HepG2 (cell line): ENCODE measurements at regions not wholly inside any gene's neighbourhood (a gene's known extent, or its start where the extent isn't known, plus 50 kb on each side); places are given as distances from the start of the nearest gene placed in this dataset.

ENCODE experiments used
- HDAC2 ChIP-seq: sonication (generic); formaldehyde crosslinking; IDR thresholded peaks from 2 replicates; pipeline ENCODE4 v1.4.0; 2020; ENCODE audit warnings: missing genetic modification reagents
- KDM5B ChIP-seq: sonication (generic); formaldehyde crosslinking; IDR thresholded peaks from 2 replicates; pipeline ENCODE4 v1.4.0; 2020; ENCODE audit warnings: missing genetic modification reagents, mild to moderate bottlenecking, borderline replicate concordance
- KMT2B ChIP-seq: IDR thresholded peaks from 2 replicates; pipeline ENCODE4 v1.6.1; 2016; ENCODE audit warnings: missing genetic modification reagents, missing compliant biosample characterization
- MLX ChIP-seq: IDR thresholded peaks from 2 replicates; pipeline ENCODE4 v1.6.1; 2016
- PHF20 ChIP-seq: sonication (generic); formaldehyde crosslinking; IDR thresholded peaks from 2 replicates; pipeline ENCODE4 v1.5.0; 2020; ENCODE audit warnings: mild to moderate bottlenecking, missing genetic modification reagents
- RARG ChIP-seq: sonication (generic); formaldehyde crosslinking; IDR thresholded peaks from 2 replicates; pipeline ENCODE4 v1.4.0; 2020; ENCODE audit warnings: low read depth, mild to moderate bottlenecking, missing genetic modification reagents
- SAP130 ChIP-seq: IDR thresholded peaks from 2 replicates; pipeline ENCODE4 v1.6.1; 2016; ENCODE audit warnings: low read depth
- TFE3 ChIP-seq: IDR thresholded peaks from 2 replicates; pipeline ENCODE4 v1.6.1; 2016
- ZBTB34 ChIP-seq: sonication (generic); formaldehyde crosslinking; IDR thresholded peaks from 2 replicates; pipeline ENCODE4 v1.8.0; 2022; ENCODE audit warnings: mild to moderate bottlenecking, missing genetic modification reagents
- ZBTB38 ChIP-seq: sonication (generic); formaldehyde crosslinking; IDR thresholded peaks from 2 replicates; pipeline ENCODE4 v1.5.1; 2020; ENCODE audit warnings: mild to moderate bottlenecking, missing genetic modification reagents
- ZFYVE20 ChIP-seq: sonication (generic); formaldehyde crosslinking; IDR thresholded peaks from 2 replicates; pipeline ENCODE4 v1.8.0; 2023; ENCODE audit warnings: low read depth, mild to moderate bottlenecking, moderate library complexity, missing genetic modification reagents, borderline replicate concordance
- ZKSCAN8 ChIP-seq: IDR thresholded peaks from 2 replicates; pipeline ENCODE4 v1.6.1; 2016; ENCODE audit warnings: borderline replicate concordance, missing genetic modification reagents, missing compliant biosample characterization
- ZNF362 ChIP-seq: sonication (generic); formaldehyde crosslinking; IDR thresholded peaks from 2 replicates; pipeline ENCODE4 v1.4.0; 2020; ENCODE audit warnings: missing genetic modification reagents, mild to moderate bottlenecking, borderline replicate concordance
- ZNF407 ChIP-seq: sonication (generic); formaldehyde crosslinking; IDR thresholded peaks from one replicate; pipeline ENCODE4 v1.5.1; 2020; ENCODE audit warnings: mild to moderate bottlenecking, missing genetic modification reagents; ENCODE audit errors: not compliant biosample characterization
- ZNF841 ChIP-seq: sonication (generic); formaldehyde crosslinking; IDR thresholded peaks from 2 replicates; pipeline ENCODE4 v1.8.1; 2023; ENCODE audit warnings: missing genetic modification reagents, borderline replicate concordance

GRCh38 chr6:137728386-137729349, 138.4 kb upstream of the TNFAIP3 start (continued):
- peak; percentile 28; the same call in 1 of the 2 replicates for TF ChIP-seq KMT2B (CRISPR knock-in tag)
- peak; percentile 13; the same call in 1 of the 2 replicates for TF ChIP-seq HDAC2 (CRISPR knock-in tag)
- peak; percentile 4; the same call in 1 of the 2 replicates for TF ChIP-seq ZNF362 (CRISPR knock-in tag)
- TF ChIP-seq ZBTB34 (CRISPR knock-in tag), result 0 out of 2 replicates have a peak, but pooled peaks have one; percentile 38
- TF ChIP-seq ZNF407 (CRISPR knock-in tag), result no peak
- TF ChIP-seq ZFYVE20 (CRISPR knock-in tag), result no peak
- TF ChIP-seq SAP130 (CRISPR knock-in tag), result peak; percentile 37; the same call in 1 of the 2 replicates
- TF ChIP-seq MLX (CRISPR knock-in tag), result no peak
- TF ChIP-seq ZKSCAN8 (CRISPR knock-in tag), result no peak
- no peak for TF ChIP-seq PHF20 (CRISPR knock-in tag)
- TF ChIP-seq TFE3 (CRISPR knock-in tag), result peak; percentile 64; the same call in 1 of the 2 replicates
- no peak for TF ChIP-seq RARG (CRISPR knock-in tag)
- peak; percentile 45; the same call in 1 of the 2 replicates for TF ChIP-seq ZBTB38 (CRISPR knock-in tag)
- no peak for TF ChIP-seq KDM5B (CRISPR knock-in tag)
- no peak for TF ChIP-seq ZNF841 (CRISPR knock-in tag)
